ENCODE measurements at regions not wholly inside any gene's neighbourhood (a gene's known extent, or its start where the extent isn't known, plus 50 kb on each side); places are given as distances from the start of the nearest gene placed in this dataset.
A peak's percentile ranks its signal among the peaks of the same experiment; 100 is the strongest.

DNA sequence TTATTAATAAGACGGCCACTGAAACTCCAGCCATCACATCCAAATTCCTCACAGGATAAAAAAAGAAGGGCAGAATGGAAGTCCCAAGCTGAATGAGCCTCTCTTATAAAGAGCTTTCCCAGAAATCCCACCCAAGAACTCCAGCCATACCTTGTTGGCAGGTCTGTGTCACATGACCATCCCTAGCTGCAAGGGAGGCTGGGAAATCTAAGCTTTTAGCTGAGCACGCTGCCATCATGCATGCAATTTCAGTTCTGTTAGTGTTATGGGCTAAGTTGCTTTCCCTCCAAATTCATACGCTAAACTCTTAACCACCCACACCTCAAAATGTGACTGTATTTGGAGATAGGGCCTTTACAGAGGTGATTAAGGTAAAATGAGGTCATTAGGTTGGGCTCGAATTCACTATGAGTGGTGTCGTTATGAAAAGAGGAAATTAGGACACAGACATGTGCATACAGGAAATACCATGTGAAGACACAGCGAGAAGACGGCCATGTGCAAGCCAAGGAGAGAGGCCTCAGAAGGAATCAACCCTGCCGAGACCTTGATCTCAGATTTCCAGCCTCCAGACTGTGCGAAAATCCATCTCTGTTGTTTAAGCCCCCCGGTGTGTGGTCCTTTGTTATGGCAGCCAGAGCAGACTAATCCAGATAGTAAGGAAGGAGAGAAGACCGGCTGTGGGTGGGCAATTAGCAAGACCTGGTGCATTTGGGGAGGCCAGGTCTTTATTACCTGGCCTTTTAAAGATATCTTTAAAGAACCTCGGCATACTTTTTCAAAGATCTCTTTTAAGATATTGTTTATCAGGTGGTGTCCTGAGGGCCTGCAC is 317.6 kb downstream of the BCOR start:
- intact Hi-C loops (cut with DNase I; ENCODE audit: low total_unique reads) = no loop called here
- TF ChIP-seq, protein P1, sequence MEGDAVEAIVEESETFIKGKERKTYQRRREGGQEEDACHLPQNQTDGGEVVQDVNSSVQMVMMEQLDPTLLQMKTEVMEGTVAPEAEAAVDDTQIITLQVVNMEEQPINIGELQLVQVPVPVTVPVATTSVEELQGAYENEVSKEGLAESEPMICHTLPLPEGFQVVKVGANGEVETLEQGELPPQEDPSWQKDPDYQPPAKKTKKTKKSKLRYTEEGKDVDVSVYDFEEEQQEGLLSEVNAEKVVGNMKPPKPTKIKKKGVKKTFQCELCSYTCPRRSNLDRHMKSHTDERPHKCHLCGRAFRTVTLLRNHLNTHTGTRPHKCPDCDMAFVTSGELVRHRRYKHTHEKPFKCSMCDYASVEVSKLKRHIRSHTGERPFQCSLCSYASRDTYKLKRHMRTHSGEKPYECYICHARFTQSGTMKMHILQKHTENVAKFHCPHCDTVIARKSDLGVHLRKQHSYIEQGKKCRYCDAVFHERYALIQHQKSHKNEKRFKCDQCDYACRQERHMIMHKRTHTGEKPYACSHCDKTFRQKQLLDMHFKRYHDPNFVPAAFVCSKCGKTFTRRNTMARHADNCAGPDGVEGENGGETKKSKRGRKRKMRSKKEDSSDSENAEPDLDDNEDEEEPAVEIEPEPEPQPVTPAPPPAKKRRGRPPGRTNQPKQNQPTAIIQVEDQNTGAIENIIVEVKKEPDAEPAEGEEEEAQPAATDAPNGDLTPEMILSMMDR (IDR thresholded peaks at IDR 0.05 in 8 of 11, conservative IDR thresholded peaks at IDR 0.05 in 3 of 11) = no peak
- TF ChIP-seq POLR2A (IDR thresholded peaks at IDR 0.05) = no peak
- TF ChIP-seq POLR2AphosphoS5 (IDR thresholded peaks at IDR 0.05) = no peak
- WGBS, 5 donors = 61 to 76% (median 66%) methylated on average over 12 of the region's 12 CpGs
- DNase-seq = no peak
- Histone ChIP-seq H3K36me3 (no peaks in the 10 kb centered on the region), H3K4me3 (no peak overlapping the region), H3K4me1 (peaks cover 0 to 9% (median 0%) of the 10 kb centered on the region in 6 donors), H3K27ac (no peak overlapping the region), H3K9me3 (peaks cover 0 to 8% (median 0%) of the 10 kb centered on the region in 8 donors), H3K27me3 (replicated peaks in 1 of 7) (no peaks in the 10 kb centered on the region)

DNA sequence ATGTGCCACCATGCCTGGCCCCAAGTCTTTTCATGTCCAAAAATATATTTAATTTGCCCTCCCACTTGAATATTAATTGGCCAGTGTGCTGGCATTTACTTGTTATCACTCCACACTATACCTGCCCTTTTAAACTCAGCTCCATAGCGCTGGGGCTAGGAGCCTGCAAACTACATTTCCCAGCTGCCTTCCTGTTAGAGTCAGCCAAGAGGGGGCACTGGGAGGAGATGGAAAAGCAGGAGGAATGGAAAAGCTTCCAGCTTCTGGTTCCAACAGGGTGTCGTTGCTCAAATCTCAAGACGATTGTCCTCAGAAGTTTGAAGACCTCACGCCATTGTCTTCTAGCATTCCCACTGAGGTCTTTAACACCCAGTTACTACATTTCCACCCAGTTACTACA is 315.5 kb downstream of the BCOR start:
- Histone ChIP-seq H3K36me3 (no peaks in the 10 kb centered on the region), H3K9me3 (peaks cover 0 to 8% (median 0%) of the 10 kb centered on the region in 8 donors), H3K27me3 (replicated peaks in 1 of 7) (peaks cover 0 to 9% (median 0%) of the 10 kb centered on the region in 7 donors), H3K4me3 (no peak overlapping the region), H3K4me1 (peaks cover 0 to 9% (median 0%) of the 10 kb centered on the region in 6 donors), H3K27ac (no peak overlapping the region)
- WGBS, 5 donors = 80 to 97% (median 86%) methylated on average over 4 of the region's 4 CpGs
- peak; percentile 5 for DNase-seq
- intact Hi-C loops (cut with DNase I; ENCODE audit: low total_unique reads) = no loop called here
- TF ChIP-seq POLR2A (IDR thresholded peaks at IDR 0.05) (no peak), POLR2AphosphoS5 (IDR thresholded peaks at IDR 0.05) (no peak)
- TF ChIP-seq, protein P1 (IDR thresholded peaks at IDR 0.05 in 8 of 11, conservative IDR thresholded peaks at IDR 0.05 in 3 of 11) = no peak

DNA sequence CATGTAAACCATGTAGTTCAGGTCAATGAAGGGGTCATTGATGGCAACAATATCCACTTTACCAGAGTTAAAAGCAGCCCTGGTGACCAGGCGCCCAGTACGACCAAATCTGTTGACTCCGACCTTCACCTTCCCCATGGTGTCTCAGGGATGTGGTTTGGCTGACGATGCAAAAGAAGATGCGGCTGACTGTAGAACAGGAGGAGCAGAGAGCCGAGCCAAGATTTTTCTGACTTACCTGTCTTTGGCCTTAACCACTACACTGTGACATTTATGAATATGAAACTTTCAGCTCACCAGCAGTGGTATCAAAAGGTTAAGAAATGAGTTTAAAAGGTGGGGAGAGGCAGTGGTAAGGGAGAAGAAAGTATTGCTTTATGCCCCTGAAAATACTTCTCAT is 309.8 kb downstream of the BCOR start:
- Histone ChIP-seq H3K27ac (no peak overlapping the region), H3K4me1 (no peaks in the 10 kb centered on the region), H3K36me3 (no peaks in the 10 kb centered on the region), H3K27me3 (replicated peaks in 1 of 7) (peaks cover 0 to 9% (median 0%) of the 10 kb centered on the region in 7 donors), H3K4me3 (no peak overlapping the region), H3K9me3 (no peaks in the 10 kb centered on the region)
- 93 to 99% (median 95%) methylated on average over 6 of the region's 6 CpGs for WGBS, 5 donors
- intact Hi-C loops (cut with DNase I; ENCODE audit: low total_unique reads) = no loop called here
- no peak for DNase-seq
- no peak for TF ChIP-seq POLR2AphosphoS5 (IDR thresholded peaks at IDR 0.05)
- TF ChIP-seq, protein P1 (IDR thresholded peaks at IDR 0.05 in 8 of 11, conservative IDR thresholded peaks at IDR 0.05 in 3 of 11) = no peak
- no peak for TF ChIP-seq POLR2A (IDR thresholded peaks at IDR 0.05)

DNA sequence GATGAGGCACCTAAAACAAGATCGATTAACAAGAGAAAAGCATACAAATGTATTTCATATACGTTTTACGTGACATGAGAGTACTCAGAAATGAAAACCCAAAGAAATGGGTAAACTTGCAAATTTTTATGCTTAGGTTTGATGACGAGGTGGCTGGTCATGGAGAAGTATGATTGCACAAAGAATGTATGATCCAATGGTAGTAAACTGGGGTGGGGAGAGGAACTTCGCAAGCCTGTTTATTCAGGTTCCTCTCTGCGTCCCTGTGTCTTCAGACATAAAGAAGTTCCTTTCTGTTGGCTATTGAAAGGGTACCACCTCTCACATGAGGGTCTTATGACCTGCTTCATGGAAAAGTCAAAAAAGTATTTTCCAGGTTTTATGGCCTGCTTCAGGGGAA is 309.2 kb downstream of the BCOR start:
- Histone ChIP-seq H3K4me1 (no peaks in the 10 kb centered on the region), H3K27ac (no peak overlapping the region), H3K36me3 (no peaks in the 10 kb centered on the region), H3K4me3 (no peak overlapping the region), H3K27me3 (replicated peaks in 1 of 7) (peaks cover 0 to 9% (median 0%) of the 10 kb centered on the region in 7 donors), H3K9me3 (no peaks in the 10 kb centered on the region)
- intact Hi-C loops (cut with DNase I; ENCODE audit: low total_unique reads) = no loop called here
- DNase-seq = no peak
- TF ChIP-seq POLR2AphosphoS5 (IDR thresholded peaks at IDR 0.05) = no peak
- no peak for TF ChIP-seq POLR2A (IDR thresholded peaks at IDR 0.05)
- TF ChIP-seq, protein P1 (IDR thresholded peaks at IDR 0.05 in 8 of 11, conservative IDR thresholded peaks at IDR 0.05 in 3 of 11) = no peak
- WGBS, 5 donors = 72 to 89% (median 83%) methylated on average over 6 of the region's 6 CpGs

Data from spleen (tissue), 11 donors.